ENCODE measurements at regions not wholly inside any gene's neighbourhood (a gene's known extent, or its start where the extent isn't known, plus 50 kb on each side); places are given as distances from the start of the nearest gene placed in this dataset.

DNA sequence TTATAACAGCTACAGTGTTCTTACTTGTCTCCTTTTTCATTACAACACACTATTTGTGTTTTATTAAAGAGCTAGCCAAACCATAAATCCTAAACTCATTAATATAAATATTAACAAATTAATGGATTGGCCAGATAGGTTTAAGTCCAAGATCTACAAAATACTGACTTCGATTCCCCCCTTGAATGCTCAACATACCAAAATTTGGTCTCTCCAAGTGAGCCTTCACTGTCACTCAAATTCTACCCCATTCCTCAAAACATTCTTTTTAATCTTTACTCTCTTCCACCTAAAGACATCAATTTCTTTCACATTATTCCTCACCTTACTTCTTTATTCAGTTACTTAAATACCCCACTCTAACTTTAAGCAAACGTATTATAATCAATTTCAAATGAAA, 281.5 kb downstream of the ICOS start:
- intact Hi-C loops (cut with DNase I; ENCODE audit: low total_unique reads): no loop called here
- in situ Hi-C loops (cut with MboI; ENCODE audit: low pct_ligation_motif_present in 1 of 4, low pct_unique_long_range_greater_than_20kb in 1 of 4, low sequenced_read_pairs in 3 of 4): no loop called here
- WGBS, 2 donors (ENCODE audit: low coverage in 1 of 2): 81 to 85% methylated on average over 2 of the region's 2 CpGs
- Histone ChIP-seq H3K27ac (no peak overlapping the region), H3K4me3 (no peak overlapping the region), H3K9me3 (peaks cover 3 to 9% of the 10 kb centered on the region in 2 donors), H3K4me1 (no peaks in the 10 kb centered on the region), H3K36me3 (no peaks in the 10 kb centered on the region), H3K27me3 (no peaks in the 10 kb centered on the region)
- DNase-seq: no peak
- TF ChIP-seq POLR2A (IDR thresholded peaks at IDR 0.05): no peak
- no peak for TF ChIP-seq POLR2AphosphoS5 (IDR thresholded peaks at IDR 0.05)
- TF ChIP-seq EP300 (IDR thresholded peaks at IDR 0.05; ENCODE audit: low read depth): no peak
- TF ChIP-seq, protein P1, sequence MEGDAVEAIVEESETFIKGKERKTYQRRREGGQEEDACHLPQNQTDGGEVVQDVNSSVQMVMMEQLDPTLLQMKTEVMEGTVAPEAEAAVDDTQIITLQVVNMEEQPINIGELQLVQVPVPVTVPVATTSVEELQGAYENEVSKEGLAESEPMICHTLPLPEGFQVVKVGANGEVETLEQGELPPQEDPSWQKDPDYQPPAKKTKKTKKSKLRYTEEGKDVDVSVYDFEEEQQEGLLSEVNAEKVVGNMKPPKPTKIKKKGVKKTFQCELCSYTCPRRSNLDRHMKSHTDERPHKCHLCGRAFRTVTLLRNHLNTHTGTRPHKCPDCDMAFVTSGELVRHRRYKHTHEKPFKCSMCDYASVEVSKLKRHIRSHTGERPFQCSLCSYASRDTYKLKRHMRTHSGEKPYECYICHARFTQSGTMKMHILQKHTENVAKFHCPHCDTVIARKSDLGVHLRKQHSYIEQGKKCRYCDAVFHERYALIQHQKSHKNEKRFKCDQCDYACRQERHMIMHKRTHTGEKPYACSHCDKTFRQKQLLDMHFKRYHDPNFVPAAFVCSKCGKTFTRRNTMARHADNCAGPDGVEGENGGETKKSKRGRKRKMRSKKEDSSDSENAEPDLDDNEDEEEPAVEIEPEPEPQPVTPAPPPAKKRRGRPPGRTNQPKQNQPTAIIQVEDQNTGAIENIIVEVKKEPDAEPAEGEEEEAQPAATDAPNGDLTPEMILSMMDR (IDR thresholded peaks at IDR 0.05): no peak

DNA sequence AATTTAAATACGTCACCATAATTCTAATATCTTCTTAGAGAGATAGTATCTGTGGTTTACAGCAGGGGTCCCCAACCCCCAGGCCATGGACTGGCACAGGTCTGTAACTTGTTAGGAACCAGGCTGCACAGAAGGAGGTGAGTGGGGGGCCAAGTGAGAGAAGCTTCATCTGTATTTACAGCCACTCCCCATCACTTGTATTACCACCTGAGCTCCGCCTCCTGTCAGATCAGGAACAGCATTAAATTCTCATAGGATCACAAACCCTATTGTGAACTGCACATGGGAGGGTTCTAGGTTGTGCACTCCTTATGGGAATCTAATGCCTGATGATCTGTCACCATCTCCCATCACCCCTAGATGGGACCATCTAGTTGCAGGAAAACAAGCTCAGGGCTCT, 282.6 kb downstream of the ICOS start:
- WGBS, 2 donors (ENCODE audit: low coverage in 1 of 2): 66 to 100% methylated on average over 1 to 2 of the region's 2 CpGs
- no peak for TF ChIP-seq EP300 (IDR thresholded peaks at IDR 0.05; ENCODE audit: low read depth)
- TF ChIP-seq POLR2AphosphoS5 (IDR thresholded peaks at IDR 0.05): no peak
- TF ChIP-seq, protein P1 (IDR thresholded peaks at IDR 0.05): no peak
- no peak for TF ChIP-seq POLR2A (IDR thresholded peaks at IDR 0.05)
- Histone ChIP-seq H3K27ac (no peak overlapping the region), H3K36me3 (no peaks in the 10 kb centered on the region), H3K4me3 (no peak overlapping the region), H3K9me3 (peaks cover 3% of the 10 kb centered on the region in 2 donors), H3K4me1 (no peaks in the 10 kb centered on the region), H3K27me3 (no peaks in the 10 kb centered on the region)
- intact Hi-C loops (cut with DNase I; ENCODE audit: low total_unique reads): no loop called here
- no peak for DNase-seq
- in situ Hi-C loops (cut with MboI; ENCODE audit: low pct_ligation_motif_present in 1 of 4, low pct_unique_long_range_greater_than_20kb in 1 of 4, low sequenced_read_pairs in 3 of 4): no loop called here

DNA sequence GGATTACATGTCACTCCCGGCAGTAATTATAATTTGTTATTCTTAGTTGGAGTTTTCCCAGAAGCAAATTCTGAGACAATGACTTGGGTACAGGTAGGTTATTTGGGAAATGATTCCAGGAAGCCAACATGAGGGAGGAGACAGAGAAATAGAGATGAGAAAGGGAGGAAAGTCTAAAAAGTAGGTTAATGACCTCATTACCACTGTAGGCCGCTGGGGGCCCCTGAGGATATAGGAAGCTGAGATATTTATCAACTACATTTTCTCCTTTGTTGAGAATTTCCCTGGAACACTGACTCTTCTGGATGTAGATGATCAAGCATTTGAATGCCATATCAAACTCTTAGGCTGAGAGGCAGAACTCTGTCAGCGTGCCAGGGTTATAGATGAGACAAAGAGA, 284.3 kb downstream of the ICOS start:
- Histone ChIP-seq H3K27ac (no peak overlapping the region), H3K4me1 (peaks cover 4 to 8% (median 5%) of the 10 kb centered on the region in 4 donors), H3K9me3 (peaks cover 3% of the 10 kb centered on the region in 2 donors), H3K27me3 (no peaks in the 10 kb centered on the region), H3K36me3 (no peaks in the 10 kb centered on the region), H3K4me3 (no peak overlapping the region)
- intact Hi-C loops (cut with DNase I; ENCODE audit: low total_unique reads): no loop called here
- no peak for TF ChIP-seq EP300 (IDR thresholded peaks at IDR 0.05; ENCODE audit: low read depth)
- no peak for TF ChIP-seq POLR2A (IDR thresholded peaks at IDR 0.05)
- TF ChIP-seq, protein P1 (IDR thresholded peaks at IDR 0.05): no peak
- no peak for TF ChIP-seq POLR2AphosphoS5 (IDR thresholded peaks at IDR 0.05)
- in situ Hi-C loops (cut with MboI; ENCODE audit: low pct_ligation_motif_present in 1 of 4, low pct_unique_long_range_greater_than_20kb in 1 of 4, low sequenced_read_pairs in 3 of 4): no loop called here
- WGBS, 2 donors (ENCODE audit: low coverage in 1 of 2): 81 to 85% methylated on average over 2 to 3 of the region's 3 CpGs
- DNase-seq: no peak

DNA sequence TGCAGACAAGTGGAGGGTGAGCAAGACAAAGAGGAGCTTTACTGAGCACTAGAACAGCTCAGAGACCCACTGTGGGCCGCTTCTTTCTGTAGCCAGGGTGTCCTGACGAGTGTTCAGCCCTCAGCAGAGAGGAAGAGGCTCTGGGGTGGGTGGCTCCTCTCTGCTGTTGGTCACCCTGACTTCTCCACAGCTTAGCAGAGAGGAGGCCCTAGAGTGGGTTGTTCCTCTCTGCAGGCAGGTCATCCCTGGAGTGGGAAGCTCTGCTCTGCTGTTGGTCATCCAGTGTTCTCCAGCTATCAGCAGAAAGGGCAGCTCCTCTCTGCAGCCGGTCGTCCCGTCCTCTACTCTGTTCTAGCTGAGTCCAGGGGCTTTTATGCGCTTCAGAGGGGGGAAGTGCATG, 286.5 kb downstream of the ICOS start:
- Histone ChIP-seq H3K36me3 (no peaks in the 10 kb centered on the region), H3K27me3 (no peaks in the 10 kb centered on the region), H3K4me1 (peaks cover 7 to 20% (median 13%) of the 10 kb centered on the region in 4 donors), H3K9me3 (peaks cover 2 to 3% of the 10 kb centered on the region in 2 donors), H3K4me3 (no peak overlapping the region), H3K27ac (no peak overlapping the region)
- no peak for DNase-seq
- intact Hi-C loops (cut with DNase I; ENCODE audit: low total_unique reads) (no loop called here), in situ Hi-C loops (cut with MboI; ENCODE audit: low pct_ligation_motif_present in 1 of 4, low pct_unique_long_range_greater_than_20kb in 1 of 4, low sequenced_read_pairs in 3 of 4) (no loop called here)
- WGBS, 2 donors (ENCODE audit: low coverage in 1 of 2): 92% methylated on average over 6 of the region's 6 CpGs; no CpG with 5 or more reads in 1 of the 2 donors
- TF ChIP-seq, protein P1 (IDR thresholded peaks at IDR 0.05): no peak
- TF ChIP-seq EP300 (IDR thresholded peaks at IDR 0.05; ENCODE audit: low read depth) (no peak), POLR2A (IDR thresholded peaks at IDR 0.05) (no peak)
